ENCODE measurements at regions not wholly inside any gene's neighbourhood (a gene's known extent, or its start where the extent isn't known, plus 50 kb on each side); places are given as distances from the start of the nearest gene placed in this dataset.

GRCh38 chr15:79523266-79523665 is 91.1 kb downstream of the MINAR1 start:
- Mint-ChIP-seq H3K27me3 (ENCODE audit: low read depth) (peaks cover 2% of the 10 kb centered on the region; the same call in 1 of the 2 replicates), H3K36me3 (ENCODE audit: insufficient read depth in 1 of 3, low read depth in 3 of 3) (no peaks in the 10 kb centered on the region), H3K9me3 (no peaks in the 10 kb centered on the region), H3K4me1 (peaks cover 5 to 6% of the 10 kb centered on the region in 2 experiments; a peak in 3 of 4 replicates), H3K27ac (no peak overlapping the region), H3K4me3 (no peak overlapping the region)
- H3K18ac ChIP-seq (ENCODE audit: insufficient read length, low read depth, low read length), result no peak overlapping the region
- H2BK15ac ChIP-seq (ENCODE audit: low read depth, low read length), result no peak overlapping the region
- no peak overlapping the region for H2BK120ac ChIP-seq (ENCODE audit: low read depth, low read length, poor library complexity, severe bottlenecking)
- no peaks in the 10 kb centered on the region for H3K27me3 ChIP-seq (ENCODE audit: insufficient read depth, low read length)
- H3K23me2 ChIP-seq (ENCODE audit: insufficient read length, low read depth, low read length, poor library complexity, severe bottlenecking), result no peaks in the 10 kb centered on the region
- no peak overlapping the region for H2BK12ac ChIP-seq (ENCODE audit: insufficient read length, low read depth, low read length)
- WGBS (ENCODE audit: extremely low coverage, insufficient read length, low lambda C conversion rate), result no CpG with 5 or more reads among the region's 3 CpGs
- H4K5ac ChIP-seq (ENCODE audit: insufficient read length, low read depth, low read length), result no peak overlapping the region
- H3K56ac ChIP-seq (ENCODE audit: insufficient read length, low read depth, low read length), result no peak overlapping the region
- no peak overlapping the region for H3K23ac ChIP-seq (ENCODE audit: insufficient read length, low read depth, low read length)
- H2AFZ ChIP-seq (ENCODE audit: low read length), result no peak overlapping the region
- no peaks in the 10 kb centered on the region for H3K79me1 ChIP-seq (ENCODE audit: insufficient read depth, low read depth, low read length, poor library complexity, severe bottlenecking)
- no peak overlapping the region for H3K4ac ChIP-seq (ENCODE audit: low read depth, low read length)
- H4K20me1 ChIP-seq (ENCODE audit: control insufficient read depth, insufficient read depth, insufficient read length), result no peaks in the 10 kb centered on the region
- DNase-seq, result no peak
- H3K14ac ChIP-seq (ENCODE audit: insufficient read depth, low read length), result no peak overlapping the region
- H3K4me1 ChIP-seq (ENCODE audit: insufficient read depth, low read length), result no peaks in the 10 kb centered on the region; the same call in 1 of the 2 replicates
- H3T11ph ChIP-seq (ENCODE audit: low read length), result no peak overlapping the region
- TF ChIP-seq CTCF (conservative IDR thresholded peaks at IDR 0.05), result no peak
- H2BK5ac ChIP-seq (ENCODE audit: insufficient read length, low read length), result no peak overlapping the region
- no peak overlapping the region for H4K8ac ChIP-seq (replicated peaks; ENCODE audit: insufficient read length, low read depth, low read length)
- H3K9ac ChIP-seq (ENCODE audit: extremely low read depth, insufficient read length, low read length), result no peak overlapping the region
- no peak overlapping the region for H3K4me2 ChIP-seq (ENCODE audit: insufficient read depth, insufficient read length, low read length)
- H2AK5ac ChIP-seq (ENCODE audit: insufficient read length, low read length), result no peak overlapping the region
- H3K79me2 ChIP-seq (ENCODE audit: insufficient read depth, low read length), result no peaks in the 10 kb centered on the region; the same call in 1 of the 2 replicates
- no peak overlapping the region for H4K91ac ChIP-seq (ENCODE audit: insufficient read length, low read depth, low read length)
- no peak overlapping the region for H3K27ac ChIP-seq (ENCODE audit: insufficient read length, low read depth, low read length)
- H3K9me3 ChIP-seq (ENCODE audit: control insufficient read depth, low read depth, low read length), result no peaks in the 10 kb centered on the region
- no peak overlapping the region for H2BK20ac ChIP-seq (ENCODE audit: low read depth, low read length, poor library complexity, severe bottlenecking)
